ENCODE measurements at regions not wholly inside any gene's neighbourhood (a gene's known extent, or its start where the extent isn't known, plus 50 kb on each side); places are given as distances from the start of the nearest gene placed in this dataset.

DNA sequence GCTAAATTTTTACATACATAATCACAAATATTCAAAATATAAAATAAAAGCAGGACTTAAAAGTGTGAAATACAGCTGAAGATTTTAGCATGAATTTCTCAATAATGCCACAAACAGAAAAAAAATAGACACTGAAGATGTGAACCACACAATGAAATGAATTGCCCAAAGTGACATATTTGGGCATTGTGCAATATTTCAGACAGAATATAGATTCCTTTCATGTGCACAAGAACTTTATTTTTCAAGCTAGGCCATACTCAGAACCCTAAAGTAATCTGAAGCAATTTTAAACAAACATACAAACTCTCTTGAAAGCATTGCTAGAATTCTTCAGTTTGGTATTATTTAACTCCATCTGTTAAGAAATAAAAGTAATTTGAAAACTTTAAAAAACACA lies 764.1 kb downstream of the STIM2 start:
- no peak for ATAC-seq

DNA sequence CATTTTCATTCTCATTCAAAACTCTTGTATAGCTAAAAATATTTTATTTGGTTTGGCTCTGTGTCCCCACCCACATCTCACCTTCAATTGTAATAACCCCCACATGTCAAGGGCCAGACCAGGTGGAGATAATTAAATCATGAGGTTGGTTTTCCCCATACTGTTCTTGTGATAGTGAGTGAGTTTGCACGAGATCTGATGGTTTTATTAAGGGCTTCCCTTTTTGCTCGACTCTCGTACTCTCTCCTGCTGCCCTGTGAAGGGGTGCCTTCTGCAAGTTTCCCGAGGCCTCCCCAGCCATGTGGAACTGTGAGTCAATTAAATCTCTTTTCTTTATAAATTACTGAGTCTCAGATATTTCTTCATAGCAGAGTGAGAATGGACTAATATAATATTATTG lies 768.0 kb downstream of the STIM2 start:
- in situ Hi-C loops (cut with HindIII; ENCODE audit: low pct_unique_long_range_greater_than_20kb, low sequenced_read_pairs) (no loop called here), intact Hi-C loops (cut with micrococcal nuclease; ENCODE audit: unreplicated experiment) (no loop called here)
- TF ChIP-seq POLR2AphosphoS5 (IDR thresholded peaks at IDR 0.05; ENCODE audit: low read depth, low read length) (no peak), SIN3A (IDR thresholded peaks at IDR 0.05; ENCODE audit: borderline replicate concordance, insufficient read depth, low read depth, low read length) (no peak), TCF7L2 (IDR thresholded peaks at IDR 0.05; ENCODE audit: low read depth, low read length) (no peak), REST (IDR thresholded peaks at IDR 0.05; ENCODE audit: insufficient read depth in 1 of 2, low read depth in 2 of 2, low read length in 1 of 2) (no peak)
- TF ChIP-seq, protein P1, sequence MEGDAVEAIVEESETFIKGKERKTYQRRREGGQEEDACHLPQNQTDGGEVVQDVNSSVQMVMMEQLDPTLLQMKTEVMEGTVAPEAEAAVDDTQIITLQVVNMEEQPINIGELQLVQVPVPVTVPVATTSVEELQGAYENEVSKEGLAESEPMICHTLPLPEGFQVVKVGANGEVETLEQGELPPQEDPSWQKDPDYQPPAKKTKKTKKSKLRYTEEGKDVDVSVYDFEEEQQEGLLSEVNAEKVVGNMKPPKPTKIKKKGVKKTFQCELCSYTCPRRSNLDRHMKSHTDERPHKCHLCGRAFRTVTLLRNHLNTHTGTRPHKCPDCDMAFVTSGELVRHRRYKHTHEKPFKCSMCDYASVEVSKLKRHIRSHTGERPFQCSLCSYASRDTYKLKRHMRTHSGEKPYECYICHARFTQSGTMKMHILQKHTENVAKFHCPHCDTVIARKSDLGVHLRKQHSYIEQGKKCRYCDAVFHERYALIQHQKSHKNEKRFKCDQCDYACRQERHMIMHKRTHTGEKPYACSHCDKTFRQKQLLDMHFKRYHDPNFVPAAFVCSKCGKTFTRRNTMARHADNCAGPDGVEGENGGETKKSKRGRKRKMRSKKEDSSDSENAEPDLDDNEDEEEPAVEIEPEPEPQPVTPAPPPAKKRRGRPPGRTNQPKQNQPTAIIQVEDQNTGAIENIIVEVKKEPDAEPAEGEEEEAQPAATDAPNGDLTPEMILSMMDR (IDR thresholded peaks at IDR 0.05): no peak
- BruUV-seq (replicated peaks): no TSS peak
- no peak overlapping the region for H3K4me3 ChIP-seq (ENCODE audit: low read depth in 2 of 2, low read length in 2 of 2)
- no peaks in the 10 kb centered on the region for H3K27me3 ChIP-seq (ENCODE audit: control insufficient read depth, insufficient read depth, low read length)
- ChIA-PET CTCF (no interaction called here), POLR2A (no interaction called here)
- no peak overlapping the region for H3K27ac ChIP-seq (ENCODE audit: low read length)
- H3K9me3 ChIP-seq (ENCODE audit: control insufficient read depth, insufficient read depth, low read depth, low read length): no peaks in the 10 kb centered on the region
- no peak for DNase-seq (ENCODE audit: low read depth, low spot score)
- H3K36me3 ChIP-seq (ENCODE audit: control insufficient read depth, insufficient read depth, low read length): no peaks in the 10 kb centered on the region
- ATAC-seq: no peak
- no peaks in the 10 kb centered on the region for H3K4me1 ChIP-seq (ENCODE audit: control insufficient read depth, insufficient read depth, low read length)

More for the DNA sequence above, 764.1 kb downstream of the STIM2 start:
- no peak for DNase-seq (ENCODE audit: low read depth, low spot score)
- BruUV-seq (replicated peaks): no TSS peak
- no peaks in the 10 kb centered on the region for H3K9me3 ChIP-seq (ENCODE audit: control insufficient read depth, insufficient read depth, low read depth, low read length)
- TF ChIP-seq TCF7L2 (IDR thresholded peaks at IDR 0.05; ENCODE audit: low read depth, low read length): no peak
- no peak for TF ChIP-seq REST (IDR thresholded peaks at IDR 0.05; ENCODE audit: insufficient read depth in 1 of 2, low read depth in 2 of 2, low read length in 1 of 2)
- no peak for TF ChIP-seq POLR2AphosphoS5 (IDR thresholded peaks at IDR 0.05; ENCODE audit: low read depth, low read length)
- TF ChIP-seq, protein P1 (IDR thresholded peaks at IDR 0.05): no peak
- TF ChIP-seq SIN3A (IDR thresholded peaks at IDR 0.05; ENCODE audit: borderline replicate concordance, insufficient read depth, low read depth, low read length): no peak
- intact Hi-C loops (cut with micrococcal nuclease; ENCODE audit: unreplicated experiment): no loop called here
- H3K4me3 ChIP-seq (ENCODE audit: low read depth in 2 of 2, low read length in 2 of 2): no peak overlapping the region
- ChIA-PET CTCF (no interaction called here), POLR2A (no interaction called here)
- H3K27ac ChIP-seq (ENCODE audit: low read length): no peak overlapping the region
- in situ Hi-C loops (cut with HindIII; ENCODE audit: low pct_unique_long_range_greater_than_20kb, low sequenced_read_pairs): no loop called here
- no peaks in the 10 kb centered on the region for H3K36me3 ChIP-seq (ENCODE audit: control insufficient read depth, insufficient read depth, low read length)
- no peaks in the 10 kb centered on the region for H3K27me3 ChIP-seq (ENCODE audit: control insufficient read depth, insufficient read depth, low read length)
- no peaks in the 10 kb centered on the region for H3K4me1 ChIP-seq (ENCODE audit: control insufficient read depth, insufficient read depth, low read length)

All from Panc1 (cell line).